HUES64 (cell line): ENCODE measurements at regions not wholly inside any gene's neighbourhood (a gene's known extent, or its start where the extent isn't known, plus 50 kb on each side); places are given as distances from the start of the nearest gene placed in this dataset.
"Not testable (repeated sequence)": the region's sequence is repeated elsewhere in the genome, so short reads cannot be mapped to it uniquely, and the experiment has no call there.

Source experiments
- H3K27ac ChIP-seq: 2 replicates; pipeline ENCODE4 v1.7.0; 2013; ENCODE audit warnings: low read depth, low read length, inconsistent platforms
- H3K27me3 ChIP-seq: 2 replicates; pipeline ENCODE4 v1.6.1; 2013; ENCODE audit warnings: mild to moderate bottlenecking, low read length; ENCODE audit not compliant: insufficient read depth
- H3K36me3 ChIP-seq: 2 replicates; pipeline ENCODE4 v1.6.1; 2013; ENCODE audit warnings: mild to moderate bottlenecking, low read length; ENCODE audit not compliant: insufficient read depth
- H3K4me1 ChIP-seq: 2 replicates; pipeline ENCODE4 v1.6.1; 2013; ENCODE audit warnings: mild to moderate bottlenecking, low read length, moderate library complexity; ENCODE audit not compliant: insufficient read depth
- H3K4me3 ChIP-seq: 2 replicates; pipeline ENCODE4 v1.5.1; 2013; ENCODE audit warnings: mild to moderate bottlenecking, low read length, moderate library complexity
- H3K9ac ChIP-seq: 2 replicates; pipeline ENCODE4 v1.6.1; 2013; ENCODE audit warnings: mild to moderate bottlenecking, low read depth, low read length
- H3K9me3 ChIP-seq: 2 replicates; pipeline ENCODE4 v1.6.1; 2013; ENCODE audit warnings: low read depth, low read length; ENCODE audit not compliant: insufficient read depth
- WGBS: fragments of 150-250, 120-280 bp; methylation state at CpG from one replicate; pipeline ENCODE4 v1.1.7; 2013; ENCODE audit warnings: missing lambda C conversion rate; 5-methylcytosine and 5-hydroxymethylcytosine counted together

- WGBS: 96% methylated on average over 14 of the region's 14 CpGs
These were observed 208.8 kb downstream of the KDM5D start for GRCh38 chrY:19535697-19536096.

GRCh38 chrY:19521976-19522375, 222.6 kb downstream of the KDM5D start:
- no peaks in the 10 kb centered on the region for H3K9me3 ChIP-seq
- no peak overlapping the region for H3K27ac ChIP-seq
- H3K4me3 ChIP-seq: no peak overlapping the region

More at GRCh38 chrY:19535697-19536096, 208.8 kb downstream of the KDM5D start:
- not testable (repeated sequence) for H3K27me3 ChIP-seq, H3K36me3 ChIP-seq, H3K9ac ChIP-seq, H3K4me3 ChIP-seq, H3K4me1 ChIP-seq, H3K9me3 ChIP-seq, H3K27ac ChIP-seq

GRCh38 chrY:19503092-19503449, 241.5 kb downstream of the KDM5D start:
- no peaks in the 10 kb centered on the region for H3K36me3 ChIP-seq
- no peak overlapping the region for H3K27ac ChIP-seq
- peaks cover 9% of the 10 kb centered on the region; the same call in 1 of the 2 replicates for H3K27me3 ChIP-seq
- H3K4me3 ChIP-seq: peak overlapping the region; percentile 46
- H3K9me3 ChIP-seq: no peaks in the 10 kb centered on the region
- H3K4me1 ChIP-seq: no peaks in the 10 kb centered on the region
- 39% methylated on average over 15 of the region's 15 CpGs for WGBS
- H3K9ac ChIP-seq: no peak overlapping the region

More at GRCh38 chrY:19521976-19522375, 222.6 kb downstream of the KDM5D start:
- no peaks in the 10 kb centered on the region for H3K36me3 ChIP-seq
- H3K9ac ChIP-seq: no peak overlapping the region
- no peaks in the 10 kb centered on the region for H3K4me1 ChIP-seq
- no peaks in the 10 kb centered on the region for H3K27me3 ChIP-seq

- no peaks in the 10 kb centered on the region for H3K36me3 ChIP-seq
- H3K9ac ChIP-seq: no peak overlapping the region
- peak overlapping the region; percentile 46 for H3K4me3 ChIP-seq
- H3K9me3 ChIP-seq: no peaks in the 10 kb centered on the region
- no peak overlapping the region for H3K27ac ChIP-seq
- no peaks in the 10 kb centered on the region for H3K4me1 ChIP-seq
- peaks cover 9% of the 10 kb centered on the region; the same call in 1 of the 2 replicates for H3K27me3 ChIP-seq
- WGBS: 33% methylated on average over 38 of the region's 40 CpGs
These were observed 242.1 kb downstream of the KDM5D start for GRCh38 chrY:19502169-19503091.

- no peaks in the 10 kb centered on the region for H3K9me3 ChIP-seq
- H3K4me3 ChIP-seq: no peak overlapping the region
- H3K9ac ChIP-seq: no peak overlapping the region
- no peaks in the 10 kb centered on the region for H3K36me3 ChIP-seq
- H3K27ac ChIP-seq: no peak overlapping the region
- 98% methylated on average over 3 of the region's 5 CpGs for WGBS
- H3K27me3 ChIP-seq: peaks cover 9% of the 10 kb centered on the region; the same call in 1 of the 2 replicates
- H3K4me1 ChIP-seq: no peaks in the 10 kb centered on the region
These were observed 246.0 kb downstream of the KDM5D start for GRCh38 chrY:19498556-19498955.

GRCh38 chrY:19487494-19487893, 257.0 kb downstream of the KDM5D start:
- H3K27me3 ChIP-seq: no peaks in the 10 kb centered on the region
- H3K4me3 ChIP-seq: no peak overlapping the region
- no peak overlapping the region for H3K9ac ChIP-seq
- H3K36me3 ChIP-seq: no peaks in the 10 kb centered on the region
- 93% methylated on average over 2 of the region's 3 CpGs for WGBS
- no peak overlapping the region for H3K27ac ChIP-seq
- no peaks in the 10 kb centered on the region for H3K9me3 ChIP-seq
- H3K4me1 ChIP-seq: no peaks in the 10 kb centered on the region

GRCh38 chrY:19484997-19485396, 259.5 kb downstream of the KDM5D start:
- H3K4me1 ChIP-seq: no peaks in the 10 kb centered on the region
- no peak overlapping the region for H3K9ac ChIP-seq
- H3K9me3 ChIP-seq: no peaks in the 10 kb centered on the region
- H3K4me3 ChIP-seq: no peak overlapping the region
- H3K36me3 ChIP-seq: no peaks in the 10 kb centered on the region
- H3K27me3 ChIP-seq: no peaks in the 10 kb centered on the region
- WGBS: no CpG with 5 or more reads among the region's 2 CpGs
- no peak overlapping the region for H3K27ac ChIP-seq

- H3K27ac ChIP-seq: no peak overlapping the region
- H3K4me1 ChIP-seq: no peaks in the 10 kb centered on the region
- no peaks in the 10 kb centered on the region for H3K36me3 ChIP-seq
- no peaks in the 10 kb centered on the region for H3K27me3 ChIP-seq
- H3K9ac ChIP-seq: no peak overlapping the region
- no peak overlapping the region for H3K4me3 ChIP-seq
- H3K9me3 ChIP-seq: no peaks in the 10 kb centered on the region
These were observed 265.4 kb downstream of the KDM5D start for GRCh38 chrY:19479141-19479540.

GRCh38 chrY:19477959-19478358, 266.6 kb downstream of the KDM5D start:
- H3K9me3 ChIP-seq: no peaks in the 10 kb centered on the region
- H3K27ac ChIP-seq: no peak overlapping the region
- WGBS: 100% methylated on average over 1 of the region's 1 CpG
- H3K36me3 ChIP-seq: no peaks in the 10 kb centered on the region
- H3K4me3 ChIP-seq: no peak overlapping the region
- H3K9ac ChIP-seq: no peak overlapping the region
- no peaks in the 10 kb centered on the region for H3K27me3 ChIP-seq
- no peaks in the 10 kb centered on the region for H3K4me1 ChIP-seq

GRCh38 chrY:19465809-19466208, 278.7 kb downstream of the KDM5D start:
- Histone ChIP-seq H3K9ac (no peak overlapping the region), H3K27ac (no peak overlapping the region), H3K27me3 (no peaks in the 10 kb centered on the region), H3K9me3 (no peaks in the 10 kb centered on the region), H3K4me1 (no peaks in the 10 kb centered on the region; the same call in 1 of the 2 replicates), H3K4me3 (no peak overlapping the region), H3K36me3 (no peaks in the 10 kb centered on the region)

- no peak overlapping the region for H3K4me3 ChIP-seq
- H3K9ac ChIP-seq: no peak overlapping the region
- no peaks in the 10 kb centered on the region for H3K27me3 ChIP-seq
- no peaks in the 10 kb centered on the region for H3K36me3 ChIP-seq
- H3K27ac ChIP-seq: no peak overlapping the region
- H3K4me1 ChIP-seq: no peaks in the 10 kb centered on the region
- H3K9me3 ChIP-seq: 0 out of 2 replicates have a peak, but pooled peaks cover 2% of the 10 kb centered on the region
These were observed 287.6 kb downstream of the KDM5D start for GRCh38 chrY:19456855-19457448.
